ENCODE measurements at regions not wholly inside any gene's neighbourhood (a gene's known extent, or its start where the extent isn't known, plus 50 kb on each side); places are given as distances from the start of the nearest gene placed in this dataset.

DNA sequence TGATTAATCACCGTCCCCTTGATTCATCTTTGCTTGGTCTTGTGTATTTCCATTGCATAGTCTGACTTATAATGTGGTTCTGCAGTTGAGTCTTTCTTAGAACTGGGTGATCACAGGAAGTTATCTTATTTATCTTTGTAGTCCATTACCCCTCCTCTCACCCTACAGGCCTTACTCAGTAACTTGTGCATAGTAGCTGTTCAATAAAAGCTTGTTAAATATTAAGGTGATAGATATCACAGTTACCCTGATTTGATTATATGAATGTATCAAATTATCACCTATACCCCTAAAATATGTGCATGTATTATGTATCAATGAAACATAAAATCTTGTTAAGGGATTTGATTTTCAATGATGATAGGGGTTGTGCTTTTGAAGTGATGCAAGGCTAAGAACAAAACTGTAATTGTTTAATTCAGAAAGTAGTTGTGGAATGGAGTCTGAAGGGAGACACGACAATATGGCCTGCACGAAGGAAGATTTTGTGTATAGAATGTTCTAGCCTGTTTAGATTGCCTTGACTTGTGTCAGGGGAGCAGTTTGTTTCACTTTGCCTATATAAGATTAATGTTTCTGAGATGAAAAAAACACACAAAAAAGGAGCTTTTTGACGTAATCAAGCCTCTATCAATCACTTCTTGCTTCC is 132.4 kb upstream of the LIMCH1 start:
- no peak for TF ChIP-seq CTCF (IDR thresholded peaks at IDR 0.05)
- TF ChIP-seq POLR2A (IDR thresholded peaks at IDR 0.05): no peak
- H3K4me1 ChIP-seq: peaks cover 0 to 40% (median 14%) of the 10 kb centered on the region in 12 donors
- intact Hi-C loops (cut with DNase I): no loop called here
- no peak overlapping the region for H3K27ac ChIP-seq
- no peaks in the 10 kb centered on the region for H3K9me3 ChIP-seq
- ATAC-seq (no peak), DNase-seq (no peak)
- no peaks in the 10 kb centered on the region for H3K27me3 ChIP-seq
- 87 to 94% (median 89%) methylated on average over 4 of the region's 4 CpGs for WGBS, 4 donors
- no peaks in the 10 kb centered on the region for H3K36me3 ChIP-seq
- no peak overlapping the region for H3K4me3 ChIP-seq

DNA sequence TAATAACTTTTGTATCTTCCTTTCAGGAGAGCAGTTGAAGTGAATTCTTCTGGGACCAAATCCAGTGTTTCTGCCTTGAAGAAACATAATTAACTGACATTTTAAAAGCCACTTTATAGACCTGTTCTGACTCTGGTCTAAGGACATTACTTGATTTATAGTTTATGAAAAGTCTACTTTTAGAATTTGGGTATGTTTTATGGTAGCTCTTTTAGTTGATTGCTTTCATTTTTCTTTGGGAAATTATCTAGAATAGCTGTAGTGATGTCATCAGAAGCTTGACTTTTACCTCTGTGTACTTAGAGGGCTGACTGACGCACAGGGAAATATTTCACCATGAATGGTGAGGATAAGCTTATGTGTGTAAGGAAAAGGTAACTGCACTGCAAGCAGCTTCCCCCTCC is 131.8 kb upstream of the LIMCH1 start:
- peaks cover 0 to 41% (median 15%) of the 10 kb centered on the region in 12 donors for H3K4me1 ChIP-seq
- H3K9me3 ChIP-seq: no peaks in the 10 kb centered on the region
- no peak overlapping the region for H3K27ac ChIP-seq
- H3K4me3 ChIP-seq: no peak overlapping the region
- H3K27me3 ChIP-seq: no peaks in the 10 kb centered on the region
- 76 to 91% (median 81%) methylated on average over 1 of the region's 1 CpG for WGBS, 4 donors
- no peaks in the 10 kb centered on the region for H3K36me3 ChIP-seq
- intact Hi-C loops (cut with DNase I): no loop called here
- peak in 2 of 4 donors; percentile 38 to 56 for ATAC-seq
- no peak for DNase-seq
- TF ChIP-seq POLR2A (IDR thresholded peaks at IDR 0.05): no peak
- TF ChIP-seq CTCF (IDR thresholded peaks at IDR 0.05): no peak

GRCh38 chr4:41408150-41408549 is 129.8 kb upstream of the LIMCH1 start:
- intact Hi-C loops (cut with DNase I): no loop called here
- ATAC-seq: no peak
- H3K4me3 ChIP-seq: no peak overlapping the region
- peaks cover 0 to 51% (median 22%) of the 10 kb centered on the region in 12 donors for H3K4me1 ChIP-seq
- WGBS, 4 donors: 0 to 90% (median 33%) methylated on average over 1 of the region's 1 CpG
- TF ChIP-seq POLR2A (IDR thresholded peaks at IDR 0.05): no peak
- TF ChIP-seq CTCF (IDR thresholded peaks at IDR 0.05): no peak
- no peak for DNase-seq
- H3K27ac ChIP-seq: no peak overlapping the region
- H3K9me3 ChIP-seq: no peaks in the 10 kb centered on the region
- no peaks in the 10 kb centered on the region for H3K36me3 ChIP-seq
- peaks cover 0 to 5% (median 0%) of the 10 kb centered on the region in 9 donors for H3K27me3 ChIP-seq

GRCh38 chr4:41408859-41409593 is 128.9 kb upstream of the LIMCH1 start:
- Histone ChIP-seq H3K36me3 (no peaks in the 10 kb centered on the region), H3K4me1 (peaks cover 0 to 51% (median 24%) of the 10 kb centered on the region in 12 donors), H3K27me3 (peaks cover 0 to 5% (median 0%) of the 10 kb centered on the region in 9 donors), H3K27ac (peak overlapping the region in 1 of 12 donors; percentile 11), H3K9me3 (no peaks in the 10 kb centered on the region), H3K4me3 (no peak overlapping the region)
- ATAC-seq: peak in 1 of 4 donors; percentile 51
- no peak for DNase-seq
- intact Hi-C loops (cut with DNase I): no loop called here
- no peak for TF ChIP-seq CTCF (IDR thresholded peaks at IDR 0.05)
- no peak for TF ChIP-seq POLR2A (IDR thresholded peaks at IDR 0.05)
- 62 to 89% (median 77%) methylated on average over 4 of the region's 4 CpGs for WGBS, 4 donors

Measured in heart left ventricle (tissue), 16 donors.